Chondrocyte (in vitro differentiated cells): ENCODE measurements at regions not wholly inside any gene's neighbourhood (a gene's known extent, or its start where the extent isn't known, plus 50 kb on each side); places are given as distances from the start of the nearest gene placed in this dataset.

Experiments used
- DNase-seq: peaks from one replicate; pipeline ENCODE4 v3.0.0; 2021; ENCODE audit warnings: mixed read lengths, low spot score
- H3K27ac Mint-ChIP-seq: one replicate; pipeline ENCODE4 v1.8.0; 2021; ENCODE audit warnings: mild to moderate bottlenecking, moderate library complexity, mixed read lengths; ENCODE audit not compliant: unreplicated experiment
- H3K27me3 Mint-ChIP-seq: 2 replicates; pipeline ENCODE4 v1.8.0; 2021; ENCODE audit warnings: low read depth, mixed read lengths
- H3K36me3 Mint-ChIP-seq: 2 replicates; pipeline ENCODE4 v1.8.0; 2021; ENCODE audit warnings: low read depth, mixed read lengths
- H3K4me1 Mint-ChIP-seq: 2 replicates; pipeline ENCODE4 v1.8.0; 2021; ENCODE audit warnings: low read depth, mild to moderate bottlenecking, mixed read lengths
- H3K4me3 Mint-ChIP-seq: one replicate; pipeline ENCODE4 v1.8.0; 2021; ENCODE audit warnings: mild to moderate bottlenecking, moderate library complexity, mixed read lengths; ENCODE audit not compliant: unreplicated experiment
- H3K9me3 Mint-ChIP-seq: 2 replicates; pipeline ENCODE4 v1.8.0; 2021; ENCODE audit warnings: low read depth, mixed read lengths
- TF ChIP-seq, protein P1 (sequence below): fragments of 200-600 bp; sonication (generic); IDR thresholded peaks from 2 replicates; pipeline ENCODE4 v1.5.0; 2021; ENCODE audit warnings: antibody characterized with exemption, mild to moderate bottlenecking, moderate library complexity

DNA sequence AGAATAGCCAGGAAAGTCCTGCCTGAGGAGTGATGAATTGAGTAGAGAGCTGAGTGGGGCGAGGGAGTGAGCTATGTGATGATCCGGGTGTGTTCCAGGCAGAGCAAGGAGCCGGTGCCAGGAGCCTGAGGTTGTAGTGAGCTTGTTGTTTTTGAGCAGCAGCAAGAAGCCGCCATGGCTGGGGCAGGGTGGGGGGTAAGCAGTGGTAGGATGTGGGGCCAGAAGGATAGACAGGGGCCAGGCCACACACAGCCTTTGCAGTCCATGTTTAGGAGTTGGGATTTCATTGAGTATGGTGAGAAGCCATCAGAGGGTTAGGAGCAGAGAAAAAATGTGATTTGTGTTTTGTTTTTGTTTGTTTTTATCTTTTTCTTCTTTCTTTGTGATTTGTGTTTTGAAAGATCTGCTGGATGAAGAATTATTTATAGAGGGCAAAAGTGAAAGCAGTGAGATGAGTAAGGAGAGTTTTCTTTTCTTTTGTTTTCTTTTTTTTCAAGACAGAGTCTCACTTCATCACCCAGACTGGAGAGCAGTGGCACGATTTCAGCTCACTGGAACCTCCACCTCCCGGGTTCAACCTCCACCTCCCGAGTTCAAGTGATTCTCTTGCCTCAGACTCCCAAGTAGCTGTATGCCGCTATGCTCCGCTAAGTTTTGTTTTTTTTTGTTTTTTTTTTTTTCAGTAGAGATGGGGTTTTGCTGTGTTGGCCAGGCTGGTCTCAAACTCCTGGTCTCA lies 92.3 kb upstream of the BCAT1 start:
- H3K4me1 Mint-ChIP-seq = no peaks in the 10 kb centered on the region

DNA sequence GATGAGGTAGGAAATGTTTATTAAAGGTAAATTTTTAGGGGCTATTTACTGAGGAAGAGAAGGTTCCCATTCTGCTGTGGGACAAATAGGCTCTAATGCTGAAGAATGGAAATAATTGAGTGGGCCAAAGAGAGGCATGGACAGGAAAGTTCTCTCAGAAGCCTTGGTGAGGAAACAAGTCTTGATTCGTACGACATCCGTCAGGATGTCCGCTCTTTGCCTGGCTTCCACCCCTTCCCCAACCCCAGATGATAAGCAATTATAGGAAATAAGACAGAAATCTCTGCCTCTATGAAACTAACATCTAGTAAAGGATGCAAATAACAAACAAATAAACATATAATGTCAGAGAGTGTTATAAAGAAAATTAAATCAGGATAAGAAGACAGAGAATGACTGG lies 91.7 kb upstream of the BCAT1 start:
- TF ChIP-seq, protein P1, sequence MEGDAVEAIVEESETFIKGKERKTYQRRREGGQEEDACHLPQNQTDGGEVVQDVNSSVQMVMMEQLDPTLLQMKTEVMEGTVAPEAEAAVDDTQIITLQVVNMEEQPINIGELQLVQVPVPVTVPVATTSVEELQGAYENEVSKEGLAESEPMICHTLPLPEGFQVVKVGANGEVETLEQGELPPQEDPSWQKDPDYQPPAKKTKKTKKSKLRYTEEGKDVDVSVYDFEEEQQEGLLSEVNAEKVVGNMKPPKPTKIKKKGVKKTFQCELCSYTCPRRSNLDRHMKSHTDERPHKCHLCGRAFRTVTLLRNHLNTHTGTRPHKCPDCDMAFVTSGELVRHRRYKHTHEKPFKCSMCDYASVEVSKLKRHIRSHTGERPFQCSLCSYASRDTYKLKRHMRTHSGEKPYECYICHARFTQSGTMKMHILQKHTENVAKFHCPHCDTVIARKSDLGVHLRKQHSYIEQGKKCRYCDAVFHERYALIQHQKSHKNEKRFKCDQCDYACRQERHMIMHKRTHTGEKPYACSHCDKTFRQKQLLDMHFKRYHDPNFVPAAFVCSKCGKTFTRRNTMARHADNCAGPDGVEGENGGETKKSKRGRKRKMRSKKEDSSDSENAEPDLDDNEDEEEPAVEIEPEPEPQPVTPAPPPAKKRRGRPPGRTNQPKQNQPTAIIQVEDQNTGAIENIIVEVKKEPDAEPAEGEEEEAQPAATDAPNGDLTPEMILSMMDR = no peak
- Mint-ChIP-seq H3K36me3 (peaks cover 2% of the 10 kb centered on the region), H3K4me3 (no peak overlapping the region), H3K27me3 (peaks cover 3% of the 10 kb centered on the region), H3K9me3 (peaks cover 4% of the 10 kb centered on the region), H3K4me1 (no peaks in the 10 kb centered on the region), H3K27ac (no peak overlapping the region)
- DNase-seq = no peak

More for the DNA sequence above, 92.3 kb upstream of the BCAT1 start:
- no peak overlapping the region for H3K4me3 Mint-ChIP-seq
- no peak for DNase-seq
- no peak overlapping the region for H3K27ac Mint-ChIP-seq
- peaks cover 8% of the 10 kb centered on the region for H3K9me3 Mint-ChIP-seq
- peaks cover 3% of the 10 kb centered on the region for H3K36me3 Mint-ChIP-seq
- TF ChIP-seq, protein P1 = no peak
- H3K27me3 Mint-ChIP-seq = peaks cover 3% of the 10 kb centered on the region

DNA sequence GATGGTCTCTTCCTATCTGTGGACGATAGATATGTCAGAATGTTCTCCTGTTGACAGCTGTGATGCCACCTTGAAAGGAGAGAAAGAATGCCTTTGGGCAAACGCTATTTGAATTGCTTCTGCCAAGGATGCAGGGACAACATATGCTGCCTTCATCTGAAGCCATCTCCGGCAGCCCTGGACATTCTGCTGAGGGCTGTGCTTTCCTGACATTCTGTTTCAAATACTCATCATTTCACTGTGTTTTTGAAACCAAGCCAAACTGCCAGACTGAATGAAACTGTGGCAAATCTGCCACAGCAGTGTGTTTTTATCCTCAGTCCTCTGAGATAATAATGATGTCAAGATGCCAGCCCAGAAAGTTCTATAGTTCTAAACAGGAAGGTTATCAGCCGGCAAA lies 85.8 kb upstream of the BCAT1 start:
- TF ChIP-seq, protein P1 = no peak
- no peaks in the 10 kb centered on the region for H3K36me3 Mint-ChIP-seq
- no peaks in the 10 kb centered on the region for H3K27me3 Mint-ChIP-seq
- no peak for DNase-seq
- H3K27ac Mint-ChIP-seq = no peak overlapping the region
- no peak overlapping the region for H3K4me3 Mint-ChIP-seq
- peaks cover 7% of the 10 kb centered on the region for H3K4me1 Mint-ChIP-seq
- no peaks in the 10 kb centered on the region for H3K9me3 Mint-ChIP-seq

DNA sequence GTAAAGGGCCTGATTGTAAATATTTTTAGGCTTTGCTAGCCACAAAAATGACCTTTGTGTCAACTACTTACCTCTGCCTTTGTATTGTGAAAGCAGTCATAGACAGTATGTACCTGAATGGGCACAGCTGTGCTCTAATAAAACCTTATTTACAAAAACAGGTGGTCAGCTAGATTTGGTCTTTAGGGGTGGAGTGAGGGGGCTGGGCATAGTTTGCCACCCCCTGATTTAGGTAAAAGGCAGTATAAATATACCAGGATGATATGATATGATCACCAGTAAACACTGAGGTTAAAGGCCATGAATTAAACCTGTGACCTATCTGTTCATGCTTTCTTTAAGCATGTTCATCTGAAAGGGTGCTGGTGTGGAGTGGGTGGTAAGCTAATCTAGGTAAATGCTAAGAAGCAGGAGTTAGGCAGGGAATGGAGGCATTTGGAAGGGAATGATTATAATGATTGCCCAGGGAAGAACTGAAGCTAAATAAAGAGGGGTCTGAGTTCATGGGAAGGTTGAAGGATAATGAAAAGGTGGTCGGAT lies 77.1 kb upstream of the BCAT1 start:
- H3K4me1 Mint-ChIP-seq = no peaks in the 10 kb centered on the region
- H3K9me3 Mint-ChIP-seq = no peaks in the 10 kb centered on the region
- H3K36me3 Mint-ChIP-seq = no peaks in the 10 kb centered on the region
- H3K27ac Mint-ChIP-seq = no peak overlapping the region
- no peak for DNase-seq
- H3K4me3 Mint-ChIP-seq = no peak overlapping the region
- TF ChIP-seq, protein P1 = no peak
- H3K27me3 Mint-ChIP-seq = no peaks in the 10 kb centered on the region

DNA sequence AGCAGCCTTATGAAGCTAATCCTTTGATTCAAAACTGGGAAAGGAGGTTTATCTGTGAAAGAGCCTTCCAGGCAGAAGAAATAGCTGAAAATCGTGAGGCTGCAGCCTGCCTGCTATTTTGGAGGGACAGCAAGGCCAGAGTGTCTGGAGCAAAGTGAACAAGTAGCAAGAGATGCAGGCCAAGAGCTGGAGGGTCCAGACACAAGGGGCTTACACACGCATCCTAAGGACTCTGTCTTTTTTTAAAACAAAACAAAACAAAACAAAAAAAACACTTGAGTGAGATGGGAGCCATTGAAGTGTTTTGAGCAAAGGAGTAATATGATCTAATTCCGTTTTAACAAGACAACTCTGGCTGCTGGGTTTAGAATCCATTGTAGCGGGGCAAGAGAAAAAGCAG lies 76.4 kb upstream of the BCAT1 start:
- TF ChIP-seq, protein P1 = no peak

More for the DNA sequence above, 76.4 kb upstream of the BCAT1 start:
- Mint-ChIP-seq H3K27me3 (no peaks in the 10 kb centered on the region), H3K27ac (no peak overlapping the region), H3K4me1 (no peaks in the 10 kb centered on the region), H3K4me3 (no peak overlapping the region), H3K9me3 (no peaks in the 10 kb centered on the region), H3K36me3 (no peaks in the 10 kb centered on the region)
- no peak for DNase-seq
